ENCODE measurements at regions not wholly inside any gene's neighbourhood (a gene's known extent, or its start where the extent isn't known, plus 50 kb on each side); places are given as distances from the start of the nearest gene placed in this dataset.
A peak's percentile ranks its signal among the peaks of the same experiment; 100 is the strongest.

GRCh38 chr6:71028877-71029252 lies 72.0 kb upstream of the B3GAT2 start:
- ATAC-seq, result no peak
- Histone ChIP-seq H3K36me3 (no peaks in the 10 kb centered on the region), H3K4me3 (no peak overlapping the region), H3K9me3 (no peaks in the 10 kb centered on the region), H3K27me3 (no peaks in the 10 kb centered on the region), H3K27ac (no peak overlapping the region), H3K4me1 (no peaks in the 10 kb centered on the region)
- intact Hi-C loops (cut with DNase I), result no loop called here
- DNase-seq, result no peak
- TF ChIP-seq CTCF (IDR thresholded peaks at IDR 0.05), result no peak

GRCh38 chr6:71029555-71029954 lies 72.7 kb upstream of the B3GAT2 start:
- no peak for DNase-seq

GRCh38 chr6:71031912-71032311 lies 75.1 kb upstream of the B3GAT2 start:
- Histone ChIP-seq H3K4me3 (no peak overlapping the region), H3K4me1 (no peaks in the 10 kb centered on the region), H3K27me3 (no peaks in the 10 kb centered on the region), H3K9me3 (no peaks in the 10 kb centered on the region), H3K27ac (no peak overlapping the region), H3K36me3 (no peaks in the 10 kb centered on the region)
- ATAC-seq, result no peak
- peak in 2 of 4 donors; percentile 59 to 75 for DNase-seq
- intact Hi-C loops (cut with DNase I), result no loop called here
- TF ChIP-seq CTCF (IDR thresholded peaks at IDR 0.05), result no peak

More at GRCh38 chr6:71029555-71029954, 72.7 kb upstream of the B3GAT2 start:
- Histone ChIP-seq H3K27me3 (no peaks in the 10 kb centered on the region), H3K27ac (no peak overlapping the region), H3K4me1 (no peaks in the 10 kb centered on the region), H3K9me3 (no peaks in the 10 kb centered on the region), H3K36me3 (no peaks in the 10 kb centered on the region), H3K4me3 (no peak overlapping the region)
- no peak for TF ChIP-seq CTCF (IDR thresholded peaks at IDR 0.05)
- intact Hi-C loops (cut with DNase I), result no loop called here
- ATAC-seq, result no peak

- H3K4me1 ChIP-seq, result no peaks in the 10 kb centered on the region
- no peak for DNase-seq
- H3K9me3 ChIP-seq, result no peaks in the 10 kb centered on the region
- H3K27ac ChIP-seq, result no peak overlapping the region
- H3K27me3 ChIP-seq, result no peaks in the 10 kb centered on the region
- no peak for ATAC-seq
- H3K36me3 ChIP-seq, result no peaks in the 10 kb centered on the region
- no peak overlapping the region for H3K4me3 ChIP-seq
- intact Hi-C loops (cut with DNase I), result no loop called here
- TF ChIP-seq CTCF (IDR thresholded peaks at IDR 0.05), result no peak
Observed at GRCh38 chr6:71033171-71033570, 76.3 kb upstream of the B3GAT2 start.

GRCh38 chr6:71033890-71034289 lies 77.0 kb upstream of the B3GAT2 start:
- no peaks in the 10 kb centered on the region for H3K27me3 ChIP-seq
- H3K36me3 ChIP-seq, result no peaks in the 10 kb centered on the region
- no peaks in the 10 kb centered on the region for H3K4me1 ChIP-seq
- no peak overlapping the region for H3K27ac ChIP-seq
- no peak for DNase-seq
- no peak for ATAC-seq
- intact Hi-C loops (cut with DNase I), result no loop called here
- no peaks in the 10 kb centered on the region for H3K9me3 ChIP-seq
- no peak for TF ChIP-seq CTCF (IDR thresholded peaks at IDR 0.05)
- no peak overlapping the region for H3K4me3 ChIP-seq

Data from left lung (tissue), 4 donors.